OCI-LY7 (cell line): ENCODE measurements at regions not wholly inside any gene's neighbourhood (a gene's known extent, or its start where the extent isn't known, plus 50 kb on each side); places are given as distances from the start of the nearest gene placed in this dataset.

Source experiments
- BruUV-seq: library from RNA; stranded (reverse); fragments of 400-500 nt; replicated peaks from 2 replicates; lab custom pipeline; 2021; lab: Mats Ljungman, UMichigan
- CTCF ChIA-PET: fragments of 300-600 bp; sonication (Branson Sonifier 250); formaldehyde crosslinking; loops from one replicate; lab custom pipeline; 2022; ENCODE audit warnings: antibody characterized with exemption; ENCODE audit not compliant: unreplicated experiment; lab: Charles Lee
- POLR2A ChIA-PET: fragments of 300-600 bp; sonication (Branson Sonifier 250); formaldehyde crosslinking; loops from one replicate; lab custom pipeline; 2022; ENCODE audit warnings: antibody characterized with exemption; lab: Charles Lee
- DNase-seq: peaks from one replicate; pipeline ENCODE4 v3.0.0-alpha.2; 2015; ENCODE audit warnings: low spot score
- H2AFZ ChIP-seq: fragments of 200-600 bp; sonication (generic), shearing (Covaris generic); 2 replicates; pipeline ENCODE4 v1.6.1; 2014; ENCODE audit warnings: mild to moderate bottlenecking, antibody characterized with exemption, low read length, moderate library complexity
- H3K27ac ChIP-seq: fragments of 200-600 bp; sonication (generic); 2 replicates; pipeline ENCODE4 v1.5.1; 2014; ENCODE audit warnings: mixed run types, low read depth, mild to moderate bottlenecking, moderate library complexity, low read length, inconsistent platforms; ENCODE audit not compliant: poor library complexity, severe bottlenecking
- H3K36me3 ChIP-seq: fragments of 200-600 bp; sonication (generic); 2 replicates; pipeline ENCODE4 v1.6.1; 2014; ENCODE audit warnings: mild to moderate bottlenecking, antibody characterized with exemption, low read length, moderate library complexity, mixed read lengths; ENCODE audit not compliant: insufficient read depth
- H3K4me1 ChIP-seq: fragments of 200-600 bp; sonication (generic); 2 replicates; pipeline ENCODE4 v1.5.1; 2014; ENCODE audit warnings: mild to moderate bottlenecking, low read length; ENCODE audit not compliant: insufficient read depth, poor library complexity, severe bottlenecking
- H3K4me2 ChIP-seq: fragments of 200-600 bp; sonication (generic); 2 replicates; pipeline ENCODE4 v1.6.1; 2014; ENCODE audit warnings: mild to moderate bottlenecking, low read length
- H3K4me3 ChIP-seq: fragments of 200-600 bp; sonication (generic); 2 replicates; pipeline ENCODE4 v1.5.1; 2014; ENCODE audit warnings: mild to moderate bottlenecking, low read depth, low read length; ENCODE audit not compliant: poor library complexity, severe bottlenecking
- H3K79me2 ChIP-seq: fragments of 200-600 bp; sonication (generic); 2 replicates; pipeline ENCODE4 v1.6.1; 2016; ENCODE audit warnings: low read depth, mild to moderate bottlenecking, low read length, moderate library complexity, mixed read lengths; ENCODE audit not compliant: insufficient read depth
- H3K9me2 ChIP-seq: fragments of 200-600 bp; sonication (generic); 2 replicates; pipeline ENCODE4 v1.6.1; 2016; ENCODE audit warnings: mild to moderate bottlenecking, low read length, mixed read lengths; ENCODE audit not compliant: insufficient read depth
- H3K9me3 ChIP-seq: fragments of 200-600 bp; sonication (generic); 2 replicates; pipeline ENCODE4 v1.6.1; 2014; ENCODE audit warnings: mild to moderate bottlenecking, mixed run types, low read length, mixed read lengths
- H4K20me1 ChIP-seq: fragments of 200-600 bp; sonication (generic); 2 replicates; pipeline ENCODE4 v1.6.1; 2014; ENCODE audit warnings: mild to moderate bottlenecking, antibody characterized with exemption, low read length, moderate library complexity, mixed read lengths; ENCODE audit not compliant: insufficient read depth
- CTCF ChIP-seq: fragments of 200-600 bp; sonication (generic); conservative IDR thresholded peaks from 2 replicates; pipeline ENCODE4 v1.5.1; 2014; ENCODE audit warnings: mild to moderate bottlenecking, antibody characterized with exemption, low read length, moderate library complexity, mixed read lengths
- EZH2phosphoT487 ChIP-seq: fragments of 200-600 bp; sonication (generic); IDR thresholded peaks from 2 replicates; pipeline ENCODE4 v1.6.1; 2018; ENCODE audit warnings: low read depth, borderline replicate concordance, mild to moderate bottlenecking, mixed run types, antibody characterized with exemption, low read length, moderate library complexity, mixed read lengths
- intact Hi-C: fragments of 100-400 bp; cut with micrococcal nuclease; formaldehyde crosslinking; loops from one replicate; pipeline ENCODE4 v1.10.0; 2022; ENCODE audit not compliant: unreplicated experiment

GRCh38 chr5:96219580-96220281 is 213.3 kb downstream of the PCSK1 start:
- no peak overlapping the region for H3K4me2 ChIP-seq
- H3K27ac ChIP-seq = no peak overlapping the region
- H3K9me3 ChIP-seq = no peaks in the 10 kb centered on the region
- no peaks in the 10 kb centered on the region for H3K36me3 ChIP-seq
- no peak for DNase-seq
- ChIA-PET POLR2A (interaction anchor here (1.4 kb wide), 1 partner anchor 8 kb away, joined by 6 read pairs; no protein-coding TSS in a partner anchor), CTCF (no interaction called here)
- no peaks in the 10 kb centered on the region for H3K4me1 ChIP-seq
- H3K79me2 ChIP-seq = no peaks in the 10 kb centered on the region
- H3K9me2 ChIP-seq = no peaks in the 10 kb centered on the region; the same call in 1 of the 2 replicates
- H3K4me3 ChIP-seq = no peak overlapping the region
- H2AFZ ChIP-seq = no peak overlapping the region
- no TSS peak for BruUV-seq
- intact Hi-C loops = no loop called here
- TF ChIP-seq CTCF (no peak), EZH2phosphoT487 (no peak)
- no peaks in the 10 kb centered on the region for H4K20me1 ChIP-seq

GRCh38 chr5:96218653-96219052 is 214.4 kb downstream of the PCSK1 start:
- ChIA-PET POLR2A (interaction anchor here (0.7 to 1.4 kb wide), 2 partner anchors 9 to 19 kb away, joined by 3 to 6 read pairs; no protein-coding TSS in a partner anchor), CTCF (no interaction called here)
- DNase-seq = no peak
- no peak overlapping the region for H3K27ac ChIP-seq
- no peak overlapping the region for H2AFZ ChIP-seq
- no peak overlapping the region for H3K4me3 ChIP-seq
- H3K79me2 ChIP-seq = no peaks in the 10 kb centered on the region
- intact Hi-C loops = no loop called here
- no peak for TF ChIP-seq CTCF
- no peak for TF ChIP-seq EZH2phosphoT487
- no peak overlapping the region for H3K4me2 ChIP-seq
- H3K4me1 ChIP-seq = no peaks in the 10 kb centered on the region
- no TSS peak for BruUV-seq
- no peaks in the 10 kb centered on the region; the same call in 1 of the 2 replicates for H3K9me2 ChIP-seq
- H3K9me3 ChIP-seq = no peaks in the 10 kb centered on the region
- no peaks in the 10 kb centered on the region for H4K20me1 ChIP-seq
- no peaks in the 10 kb centered on the region for H3K36me3 ChIP-seq
